HG02571 (cell line): ENCODE measurements at regions not wholly inside any gene's neighbourhood (a gene's known extent, or its start where the extent isn't known, plus 50 kb on each side); places are given as distances from the start of the nearest gene placed in this dataset.

Source experiments
- ATAC-seq: cut with Tn5 transposase; IDR thresholded peaks from one replicate; pipeline ENCODE4 v1.9.1; 2021; ENCODE audit warnings: mild to moderate bottlenecking, moderate library complexity; ENCODE audit not compliant: unreplicated experiment

- no peak for ATAC-seq
Measured at GRCh38 chr22:49286181-49286760, 541.4 kb downstream of the BRD1 start.

DNA sequence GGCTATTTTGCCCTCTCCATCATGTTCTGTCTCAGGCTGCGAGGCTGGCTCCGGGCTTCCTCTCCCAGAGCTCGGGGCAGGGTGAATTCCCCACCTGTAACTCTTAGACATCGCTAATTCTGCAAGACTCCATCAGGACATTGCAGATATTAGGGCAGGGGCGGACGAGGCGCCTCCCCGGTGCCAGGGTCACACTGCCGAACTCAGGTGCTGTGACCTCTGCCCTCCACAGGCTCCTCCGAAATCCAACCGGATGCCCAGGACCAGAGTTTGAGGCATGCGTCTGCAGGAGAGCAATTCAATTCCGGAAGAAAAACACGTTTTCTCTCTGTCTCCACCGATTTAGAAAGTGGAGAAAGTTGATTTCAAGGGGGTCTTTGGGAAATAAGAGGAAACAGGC lies 542.7 kb downstream of the BRD1 start:
- no peak for ATAC-seq

DNA sequence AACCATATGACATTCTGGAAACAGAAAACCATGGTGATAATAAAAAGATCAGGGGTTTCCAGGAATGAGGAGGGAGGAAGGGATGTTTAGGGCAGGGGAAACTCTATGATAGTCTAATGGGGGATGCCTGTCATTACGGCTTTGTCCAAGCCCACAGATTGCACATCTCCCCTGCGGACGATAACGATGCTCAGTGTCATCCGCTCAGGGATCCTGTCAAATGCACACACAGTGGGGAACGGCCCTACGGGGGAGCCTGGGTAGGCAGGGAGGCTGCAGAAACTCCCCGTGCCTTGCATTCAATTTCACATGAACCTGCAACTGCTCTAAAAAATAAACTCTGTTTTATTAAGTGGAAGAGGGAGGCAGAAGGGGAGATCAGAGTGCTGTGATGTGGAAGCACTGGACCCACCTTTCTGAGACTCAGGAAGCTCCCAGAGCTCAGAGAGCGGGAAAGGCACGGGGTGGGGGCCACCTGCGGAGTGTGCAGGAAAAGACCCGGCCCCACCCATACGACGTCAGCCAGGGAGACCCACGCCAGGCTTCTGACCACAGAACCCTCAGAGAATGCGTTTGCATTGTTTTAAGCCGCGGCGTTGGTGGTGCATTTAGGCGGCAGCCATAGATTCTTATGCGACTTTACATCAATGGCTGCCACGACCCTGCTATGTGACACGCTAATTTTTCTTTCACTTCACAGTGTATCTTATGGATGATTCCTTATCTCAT lies 543.5 kb downstream of the BRD1 start:
- no peak for ATAC-seq

DNA sequence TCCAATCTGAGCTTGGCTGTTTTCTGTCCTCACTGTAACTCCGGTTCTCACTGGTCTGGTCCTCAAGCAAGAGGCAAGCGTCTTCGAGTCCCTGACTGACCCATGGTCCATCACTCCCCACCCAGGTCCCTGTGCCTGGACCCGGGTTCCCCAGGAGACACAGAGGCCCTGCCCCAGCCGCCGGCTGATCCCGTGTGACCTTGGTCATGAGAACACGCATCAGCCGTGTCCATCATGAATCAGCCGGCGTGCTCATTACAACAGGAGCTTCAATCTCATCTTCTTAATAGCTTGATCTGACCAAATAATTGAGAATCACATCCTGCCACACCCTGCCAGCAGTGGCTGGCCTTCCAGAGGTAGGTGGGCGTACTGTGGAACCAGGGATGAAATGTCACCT lies 545.1 kb downstream of the BRD1 start:
- no peak for ATAC-seq

- ATAC-seq, result no peak
Measured at GRCh38 chr22:49281467-49282340, 546.0 kb downstream of the BRD1 start.

DNA sequence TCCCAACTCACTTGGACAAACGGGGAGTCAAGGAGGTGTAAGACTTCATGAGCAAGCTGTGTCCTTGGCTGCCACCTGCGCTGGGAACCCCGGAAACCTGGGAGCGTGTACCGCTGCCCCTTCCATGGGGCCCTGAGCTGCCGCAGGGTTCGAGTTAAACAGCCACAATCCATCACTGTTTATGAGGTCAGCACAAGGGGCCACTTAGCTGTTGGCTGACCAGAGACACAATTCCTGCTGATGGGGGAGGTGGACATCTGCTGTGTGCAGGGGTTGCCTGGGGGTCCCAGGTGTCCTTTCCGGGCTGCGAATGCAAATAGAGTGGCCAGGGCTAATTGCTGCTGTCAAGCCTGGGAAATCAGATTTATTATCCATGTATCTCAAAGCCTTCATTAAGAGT lies 549.3 kb downstream of the BRD1 start:
- no peak for ATAC-seq

GRCh38 chr22:49276567-49276966 lies 551.1 kb downstream of the BRD1 start:
- ATAC-seq, result no peak

- no peak for ATAC-seq
Measured at GRCh38 chr22:49274754-49275380, 552.8 kb downstream of the BRD1 start.

DNA sequence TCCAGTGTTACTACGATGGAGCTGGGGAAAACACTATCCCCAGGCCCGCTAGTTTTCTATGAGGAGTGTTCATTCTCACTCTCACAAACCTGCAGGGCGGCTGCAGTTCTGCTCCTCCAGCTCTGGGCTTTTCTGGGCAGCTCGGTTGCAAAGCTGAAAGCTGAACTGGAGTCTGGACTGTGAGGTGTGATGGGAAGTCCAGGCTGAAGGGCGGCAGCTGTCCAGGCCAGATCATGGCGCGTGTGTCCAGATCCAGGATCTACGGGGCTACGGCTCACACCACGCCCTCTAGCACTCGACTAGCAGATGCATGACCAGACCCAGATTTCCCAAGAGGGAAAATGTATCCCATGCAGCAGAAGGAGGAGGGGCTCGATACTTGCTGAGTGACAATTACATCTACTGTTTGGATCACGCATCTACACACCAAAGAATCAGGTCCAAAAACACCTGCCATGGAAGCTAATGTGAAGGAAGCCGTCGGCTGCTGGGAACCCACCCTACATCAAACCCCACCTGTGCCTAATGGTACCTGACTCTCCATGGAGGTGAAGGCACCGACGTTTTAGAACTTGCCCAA lies 555.0 kb downstream of the BRD1 start:
- ATAC-seq, result no peak

- ATAC-seq, result no peak
Measured at GRCh38 chr22:49271831-49272230, 555.8 kb downstream of the BRD1 start.

DNA sequence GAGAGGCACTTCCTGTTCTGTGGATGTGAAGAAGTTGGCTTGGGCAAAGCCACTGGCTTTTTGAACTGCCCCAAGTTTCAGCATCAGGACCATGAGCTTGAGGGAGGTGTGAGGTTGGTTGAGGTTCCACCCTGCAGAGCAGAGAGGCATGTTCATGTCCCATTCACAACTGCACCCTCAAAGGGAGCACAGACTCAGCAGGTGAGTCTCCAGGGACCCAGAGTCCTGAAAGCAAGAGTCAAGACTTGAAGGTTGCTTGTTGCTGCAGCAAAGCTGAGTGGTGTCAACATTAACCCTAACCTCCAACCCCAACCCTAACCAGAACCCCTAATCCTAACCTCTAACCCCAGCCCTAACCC lies 556.3 kb downstream of the BRD1 start:
- ATAC-seq, result no peak

GRCh38 chr22:49270595-49271368 lies 556.9 kb downstream of the BRD1 start:
- ATAC-seq, result no peak

GRCh38 chr22:49269928-49270327 lies 557.7 kb downstream of the BRD1 start:
- ATAC-seq, result no peak

DNA sequence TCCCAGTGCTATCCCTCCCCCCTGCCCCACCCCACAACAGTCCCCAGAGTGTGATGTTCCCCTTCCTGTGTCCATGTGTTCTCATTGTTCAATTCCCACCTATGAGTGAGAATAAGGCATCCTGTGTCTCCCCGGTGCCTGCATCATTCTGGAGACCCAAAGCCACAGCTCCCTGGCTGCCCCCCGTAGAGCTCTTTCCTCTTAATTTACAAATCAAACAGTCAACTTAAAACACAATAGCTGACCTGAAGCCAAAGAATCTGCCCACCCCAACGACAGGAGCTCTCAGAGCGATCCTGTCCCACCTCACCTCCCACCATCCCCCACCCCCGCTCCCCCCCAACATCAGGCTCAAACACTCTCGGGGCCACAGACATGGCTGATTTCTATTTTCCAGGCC lies 558.3 kb downstream of the BRD1 start:
- ATAC-seq, result no peak

- no peak for ATAC-seq
Measured at GRCh38 chr22:49268924-49269323, 558.7 kb downstream of the BRD1 start.

- no peak for ATAC-seq
Measured at GRCh38 chr22:49267996-49268395, 559.7 kb downstream of the BRD1 start.

- ATAC-seq, result no peak
Measured at GRCh38 chr22:49266561-49267519, 560.8 kb downstream of the BRD1 start.

- no peak for ATAC-seq
Measured at GRCh38 chr22:49264696-49265095, 563.0 kb downstream of the BRD1 start.

DNA sequence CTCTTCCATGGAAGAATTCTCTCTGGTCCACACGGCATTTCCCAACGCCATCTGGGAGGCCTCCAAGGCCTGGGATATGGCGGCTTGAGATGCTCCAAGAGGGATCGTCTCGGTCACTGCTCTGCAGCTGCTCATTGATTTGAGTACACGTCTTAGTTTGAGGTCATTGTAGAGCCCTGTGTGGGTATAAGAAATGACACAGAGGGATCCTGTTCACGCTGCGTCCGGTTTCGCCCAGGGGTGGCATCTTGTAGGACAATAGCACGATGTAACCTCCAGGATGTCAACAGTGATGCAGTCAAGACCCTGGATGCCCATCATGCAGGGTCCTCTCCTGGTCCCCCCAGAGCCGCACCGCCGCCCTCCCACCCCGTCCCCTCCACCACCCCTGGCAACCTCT lies 564.6 kb downstream of the BRD1 start:
- ATAC-seq, result no peak
